ENCODE measurements at regions not wholly inside any gene's neighbourhood (a gene's known extent, or its start where the extent isn't known, plus 50 kb on each side); places are given as distances from the start of the nearest gene placed in this dataset.

DNA sequence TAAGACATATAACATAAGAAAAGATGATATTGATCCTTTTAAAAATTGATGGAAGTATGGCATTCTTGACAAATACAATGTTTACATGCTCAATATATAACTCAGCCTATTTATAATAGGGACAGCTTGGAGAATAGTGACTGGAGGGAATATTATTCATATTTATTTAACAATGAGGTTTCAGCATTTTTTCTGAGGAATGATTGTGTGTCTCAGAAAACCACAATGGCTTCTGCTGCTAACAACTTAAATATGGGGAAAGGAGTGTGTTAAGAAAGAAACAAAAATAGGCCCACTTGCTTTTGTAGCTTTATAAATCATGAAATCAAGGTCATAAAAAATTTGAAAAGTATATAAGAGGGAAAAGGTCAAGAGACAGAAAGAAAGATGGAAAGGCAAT, 163.2 kb upstream of the TBX18 start:
- in situ Hi-C loops (cut with HindIII; ENCODE audit: low pct_unique_long_range_greater_than_20kb, low sequenced_read_pairs) = no loop called here
- ATAC-seq = no peak
- H3K4me1 ChIP-seq (ENCODE audit: control insufficient read depth, insufficient read depth, low read length) = no peaks in the 10 kb centered on the region
- H3K27ac ChIP-seq (ENCODE audit: low read length) = no peak overlapping the region
- CTCF ChIA-PET = no interaction called here
- H3K36me3 ChIP-seq (ENCODE audit: control insufficient read depth, insufficient read depth, low read length) = no peaks in the 10 kb centered on the region
- H3K4me3 ChIP-seq (ENCODE audit: low read depth in 2 of 2, low read length in 2 of 2) = no peak overlapping the region
- POLR2A ChIA-PET = no interaction called here
- no peaks in the 10 kb centered on the region for H3K9me3 ChIP-seq (ENCODE audit: control insufficient read depth, insufficient read depth, low read depth, low read length)
- intact Hi-C loops (cut with micrococcal nuclease; ENCODE audit: unreplicated experiment) = no loop called here
- DNase-seq (ENCODE audit: low read depth, low spot score) = no peak
- BruUV-seq (replicated peaks) = no TSS peak
- TF ChIP-seq TCF7L2 (IDR thresholded peaks at IDR 0.05; ENCODE audit: low read depth, low read length) = no peak
- TF ChIP-seq, protein P1, sequence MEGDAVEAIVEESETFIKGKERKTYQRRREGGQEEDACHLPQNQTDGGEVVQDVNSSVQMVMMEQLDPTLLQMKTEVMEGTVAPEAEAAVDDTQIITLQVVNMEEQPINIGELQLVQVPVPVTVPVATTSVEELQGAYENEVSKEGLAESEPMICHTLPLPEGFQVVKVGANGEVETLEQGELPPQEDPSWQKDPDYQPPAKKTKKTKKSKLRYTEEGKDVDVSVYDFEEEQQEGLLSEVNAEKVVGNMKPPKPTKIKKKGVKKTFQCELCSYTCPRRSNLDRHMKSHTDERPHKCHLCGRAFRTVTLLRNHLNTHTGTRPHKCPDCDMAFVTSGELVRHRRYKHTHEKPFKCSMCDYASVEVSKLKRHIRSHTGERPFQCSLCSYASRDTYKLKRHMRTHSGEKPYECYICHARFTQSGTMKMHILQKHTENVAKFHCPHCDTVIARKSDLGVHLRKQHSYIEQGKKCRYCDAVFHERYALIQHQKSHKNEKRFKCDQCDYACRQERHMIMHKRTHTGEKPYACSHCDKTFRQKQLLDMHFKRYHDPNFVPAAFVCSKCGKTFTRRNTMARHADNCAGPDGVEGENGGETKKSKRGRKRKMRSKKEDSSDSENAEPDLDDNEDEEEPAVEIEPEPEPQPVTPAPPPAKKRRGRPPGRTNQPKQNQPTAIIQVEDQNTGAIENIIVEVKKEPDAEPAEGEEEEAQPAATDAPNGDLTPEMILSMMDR (IDR thresholded peaks at IDR 0.05) = no peak
- no peak for TF ChIP-seq POLR2AphosphoS5 (IDR thresholded peaks at IDR 0.05; ENCODE audit: low read depth, low read length)
- TF ChIP-seq, protein P2, sequence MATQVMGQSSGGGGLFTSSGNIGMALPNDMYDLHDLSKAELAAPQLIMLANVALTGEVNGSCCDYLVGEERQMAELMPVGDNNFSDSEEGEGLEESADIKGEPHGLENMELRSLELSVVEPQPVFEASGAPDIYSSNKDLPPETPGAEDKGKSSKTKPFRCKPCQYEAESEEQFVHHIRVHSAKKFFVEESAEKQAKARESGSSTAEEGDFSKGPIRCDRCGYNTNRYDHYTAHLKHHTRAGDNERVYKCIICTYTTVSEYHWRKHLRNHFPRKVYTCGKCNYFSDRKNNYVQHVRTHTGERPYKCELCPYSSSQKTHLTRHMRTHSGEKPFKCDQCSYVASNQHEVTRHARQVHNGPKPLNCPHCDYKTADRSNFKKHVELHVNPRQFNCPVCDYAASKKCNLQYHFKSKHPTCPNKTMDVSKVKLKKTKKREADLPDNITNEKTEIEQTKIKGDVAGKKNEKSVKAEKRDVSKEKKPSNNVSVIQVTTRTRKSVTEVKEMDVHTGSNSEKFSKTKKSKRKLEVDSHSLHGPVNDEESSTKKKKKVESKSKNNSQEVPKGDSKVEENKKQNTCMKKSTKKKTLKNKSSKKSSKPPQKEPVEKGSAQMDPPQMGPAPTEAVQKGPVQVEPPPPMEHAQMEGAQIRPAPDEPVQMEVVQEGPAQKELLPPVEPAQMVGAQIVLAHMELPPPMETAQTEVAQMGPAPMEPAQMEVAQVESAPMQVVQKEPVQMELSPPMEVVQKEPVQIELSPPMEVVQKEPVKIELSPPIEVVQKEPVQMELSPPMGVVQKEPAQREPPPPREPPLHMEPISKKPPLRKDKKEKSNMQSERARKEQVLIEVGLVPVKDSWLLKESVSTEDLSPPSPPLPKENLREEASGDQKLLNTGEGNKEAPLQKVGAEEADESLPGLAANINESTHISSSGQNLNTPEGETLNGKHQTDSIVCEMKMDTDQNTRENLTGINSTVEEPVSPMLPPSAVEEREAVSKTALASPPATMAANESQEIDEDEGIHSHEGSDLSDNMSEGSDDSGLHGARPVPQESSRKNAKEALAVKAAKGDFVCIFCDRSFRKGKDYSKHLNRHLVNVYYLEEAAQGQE (IDR thresholded peaks at IDR 0.05; ENCODE audit: insufficient read depth in 1 of 2, low read depth in 2 of 2, low read length in 1 of 2) = no peak
- no peak for TF ChIP-seq SIN3A (IDR thresholded peaks at IDR 0.05; ENCODE audit: borderline replicate concordance, insufficient read depth, low read depth, low read length)
- no peaks in the 10 kb centered on the region for H3K27me3 ChIP-seq (ENCODE audit: control insufficient read depth, insufficient read depth, low read length)

DNA sequence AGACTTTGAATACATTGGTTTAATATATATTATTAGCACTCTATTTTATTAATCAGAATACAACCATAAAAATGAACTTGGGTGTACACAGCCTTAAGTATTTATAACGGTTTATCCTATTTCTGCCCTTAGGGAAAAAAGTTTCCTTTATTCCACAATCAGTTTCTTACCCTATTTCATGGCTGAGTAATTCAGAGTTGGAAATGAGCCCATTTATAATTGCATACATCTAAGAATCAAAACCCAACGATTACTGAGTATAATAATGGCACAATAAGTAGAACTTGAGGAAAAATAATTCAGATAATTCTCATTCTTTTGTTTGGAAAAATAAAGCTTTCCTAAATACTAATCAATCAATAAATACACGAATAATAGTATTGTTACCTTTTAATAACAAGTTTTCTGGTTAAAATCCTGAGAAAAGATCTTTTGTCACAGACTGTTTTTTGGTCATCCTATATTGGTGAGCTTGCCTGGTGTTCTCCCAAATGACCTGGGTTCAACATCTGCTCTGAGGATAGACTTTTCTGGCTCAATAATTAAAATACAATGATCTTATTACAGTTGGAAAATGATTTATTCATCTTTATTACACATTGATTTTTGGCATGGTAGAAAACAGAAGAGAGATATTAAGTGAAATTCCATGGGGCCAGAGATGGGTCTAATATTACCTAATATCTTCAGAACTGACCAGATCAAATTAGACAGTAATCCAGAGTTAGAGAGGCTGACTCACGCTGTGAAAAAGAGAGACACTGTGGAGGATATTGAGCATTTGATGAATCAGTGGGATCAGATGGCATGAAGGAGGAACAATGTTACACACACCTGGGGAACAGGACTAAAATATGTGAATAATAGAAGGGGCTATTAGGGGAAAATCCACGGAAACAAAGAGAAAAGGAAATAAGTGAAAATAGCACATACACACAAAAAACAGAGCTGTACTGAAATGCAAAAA, 162.1 kb upstream of the TBX18 start:
- no peak for DNase-seq (ENCODE audit: low read depth, low spot score)
- Histone ChIP-seq H3K27me3 (ENCODE audit: control insufficient read depth, insufficient read depth, low read length) (peaks cover 2% of the 10 kb centered on the region; the same call in 1 of the 2 replicates), H3K36me3 (ENCODE audit: control insufficient read depth, insufficient read depth, low read length) (no peaks in the 10 kb centered on the region), H3K4me1 (ENCODE audit: control insufficient read depth, insufficient read depth, low read length) (no peaks in the 10 kb centered on the region), H3K9me3 (ENCODE audit: control insufficient read depth, insufficient read depth, low read depth, low read length) (no peaks in the 10 kb centered on the region), H3K27ac (ENCODE audit: low read length) (no peak overlapping the region), H3K4me3 (ENCODE audit: low read depth in 2 of 2, low read length in 2 of 2) (no peak overlapping the region)
- POLR2A ChIA-PET = no interaction called here
- CTCF ChIA-PET = no interaction called here
- in situ Hi-C loops (cut with HindIII; ENCODE audit: low pct_unique_long_range_greater_than_20kb, low sequenced_read_pairs) (no loop called here), intact Hi-C loops (cut with micrococcal nuclease; ENCODE audit: unreplicated experiment) (no loop called here)
- BruUV-seq (replicated peaks) = no TSS peak
- ATAC-seq = no peak
- TF ChIP-seq SIN3A (IDR thresholded peaks at IDR 0.05; ENCODE audit: borderline replicate concordance, insufficient read depth, low read depth, low read length) (no peak), TCF7L2 (IDR thresholded peaks at IDR 0.05; ENCODE audit: low read depth, low read length) (no peak), POLR2AphosphoS5 (IDR thresholded peaks at IDR 0.05; ENCODE audit: low read depth, low read length) (no peak)
- TF ChIP-seq, protein P2 (IDR thresholded peaks at IDR 0.05; ENCODE audit: insufficient read depth in 1 of 2, low read depth in 2 of 2, low read length in 1 of 2) = no peak
- TF ChIP-seq, protein P1 (IDR thresholded peaks at IDR 0.05) = no peak
